AG04449 (cell line): ENCODE measurements at regions not wholly inside any gene's neighbourhood (a gene's known extent, or its start where the extent isn't known, plus 50 kb on each side); places are given as distances from the start of the nearest gene placed in this dataset.

Source experiments
- CTCF ChIA-PET: fragments of 350-600 bp; formaldehyde crosslinking; extraction: SDS; loops from one replicate; lab custom pipeline; 2021; ENCODE audit warnings: antibody characterized with exemption; lab: Yijun Ruan, JAX
- POLR2A ChIA-PET: fragments of 400-600, 350-600 bp; formaldehyde crosslinking; extraction: SDS; loops from one replicate; lab custom pipeline; 2020; ENCODE audit warnings: antibody characterized with exemption, inconsistent platforms; lab: Yijun Ruan, JAX
- DNase-seq: peaks from one replicate; pipeline ENCODE4 v3.0.0-alpha.2; 2010; ENCODE audit warnings: low read depth, low spot score
- H3K4me3 ChIP-seq: 2 replicates; pipeline ENCODE4 v1.5.1; 2011; ENCODE audit warnings: low read depth, mild to moderate bottlenecking, control low read depth, low read length
- CTCF ChIP-seq: IDR thresholded peaks from one replicate; pipeline ENCODE4 v1.5.1; 2011; ENCODE audit warnings: mild to moderate bottlenecking, moderate library complexity, low read length, control low read depth, inconsistent platforms; ENCODE audit not compliant: insufficient read depth; ENCODE audit errors: missing control alignments

DNA sequence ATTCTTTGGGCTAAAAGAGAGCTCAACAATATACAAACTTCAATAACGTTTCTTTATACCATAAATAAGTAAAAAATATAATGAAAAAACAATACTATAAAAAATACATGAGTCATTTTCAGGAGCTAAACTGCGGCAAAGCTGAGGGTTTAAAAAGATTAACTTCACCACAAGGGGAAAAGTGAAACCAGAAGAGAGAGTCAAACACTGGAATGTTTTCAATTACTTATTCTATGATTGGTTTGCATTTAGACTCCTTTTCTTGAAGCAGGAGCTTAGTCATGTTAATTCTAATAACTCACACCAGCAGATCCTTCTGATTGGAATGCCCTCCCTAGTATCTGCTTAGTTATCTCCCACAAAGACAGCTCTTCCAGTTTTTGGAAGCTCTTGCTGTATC is 627.3 kb downstream of the UTRN start:
- DNase-seq: peak; percentile 71
- ChIA-PET POLR2A (interaction anchor here (1.1 kb wide), 1 partner anchor 15 kb away, joined by 4 read pairs; no protein-coding TSS in a partner anchor), CTCF (interaction anchor here (0.9 to 1.4 kb wide), 6 partner anchors 8 to 51 kb away, joined by 3 to 6 read pairs (median 4); no protein-coding TSS in a partner anchor)

DNA sequence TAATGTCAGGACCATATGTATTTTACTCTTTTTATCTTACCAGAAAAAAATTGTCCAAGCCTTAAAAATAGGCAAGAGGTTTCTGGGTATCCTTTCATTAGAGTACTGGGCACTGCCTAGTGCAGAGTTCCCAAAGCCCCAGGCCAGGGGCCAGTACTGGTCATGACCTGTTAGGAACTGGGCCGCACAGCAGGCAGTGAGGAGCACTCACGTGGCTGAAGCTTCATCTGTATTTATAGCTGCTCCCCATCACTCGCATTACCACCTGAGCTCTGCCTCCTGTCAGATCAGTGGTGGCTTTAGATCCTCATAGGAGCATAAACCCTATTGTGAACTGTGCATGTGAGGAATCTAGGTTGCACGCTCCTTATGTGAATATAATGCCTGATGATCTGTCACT is 632.9 kb downstream of the UTRN start:
- ChIA-PET CTCF (interaction anchor here (0.9 to 1.8 kb wide), 3 partner anchors 12 to 14 kb away, joined by 3 to 10 read pairs (median 6); no protein-coding TSS in a partner anchor), POLR2A (no interaction called here)
- no peak for TF ChIP-seq CTCF
- no peak for DNase-seq
- H3K4me3 ChIP-seq: no peak overlapping the region

More for the DNA sequence above, 627.3 kb downstream of the UTRN start:
- H3K4me3 ChIP-seq: no peak overlapping the region
- TF ChIP-seq CTCF: no peak

- ChIA-PET POLR2A (no interaction called here), CTCF (interaction anchor here (0.8 to 1.8 kb wide), 3 partner anchors 13 to 42 kb away, joined by 3 to 10 read pairs (median 4); no protein-coding TSS in a partner anchor)
- no peak overlapping the region for H3K4me3 ChIP-seq
- no peak for DNase-seq
- TF ChIP-seq CTCF: no peak
These were observed 634.4 kb downstream of the UTRN start for GRCh38 chr6:144919560-144919959.

GRCh38 chr6:144920391-144920961 is 635.3 kb downstream of the UTRN start:
- DNase-seq: no peak
- no peak overlapping the region for H3K4me3 ChIP-seq
- POLR2A ChIA-PET: no interaction called here
- CTCF ChIA-PET: interaction anchor here (0.9 to 1.6 kb wide), 4 partner anchors 8 to 12 kb away, joined by 3 to 6 read pairs (median 4); no protein-coding TSS in a partner anchor
- no peak for TF ChIP-seq CTCF

GRCh38 chr6:144921206-144921975 is 636.3 kb downstream of the UTRN start:
- TF ChIP-seq CTCF: no peak
- ChIA-PET CTCF (interaction anchor here (0.8 to 1.6 kb wide), 7 partner anchors 7 to 11 kb away, joined by 3 to 6 read pairs (median 4); no protein-coding TSS in a partner anchor), POLR2A (no interaction called here)
- H3K4me3 ChIP-seq: no peak overlapping the region
- DNase-seq: no peak
